H9 (cell line): ENCODE measurements at regions not wholly inside any gene's neighbourhood (a gene's known extent, or its start where the extent isn't known, plus 50 kb on each side); places are given as distances from the start of the nearest gene placed in this dataset.
A peak's percentile ranks its signal among the peaks of the same experiment; 100 is the strongest.
"Not testable (repeated sequence)": the region's sequence is repeated elsewhere in the genome, so short reads cannot be mapped to it uniquely, and the experiment has no call there.

ENCODE experiments used
- DNase-seq: peaks from one replicate; pipeline ENCODE4 v3.0.0-alpha.2; 2017
- H2AFZ ChIP-seq: one replicate; pipeline ENCODE4 v1.6.1; 2013; ENCODE audit warnings: mild to moderate bottlenecking, low read length, control low read depth, moderate library complexity
- H2AK5ac ChIP-seq: 2 replicates; pipeline ENCODE4 v1.6.1; 2013; ENCODE audit warnings: low read length, control low read depth, mixed read lengths; ENCODE audit not compliant: insufficient read length
- H2BK120ac ChIP-seq: one replicate; pipeline ENCODE4 v1.6.1; 2013; ENCODE audit warnings: low read depth, mild to moderate bottlenecking, low read length, control low read depth, inconsistent platforms; ENCODE audit not compliant: poor library complexity, severe bottlenecking
- H2BK12ac ChIP-seq: 2 replicates; pipeline ENCODE4 v1.6.1; 2013; ENCODE audit warnings: low read length, control low read depth, mixed read lengths, low read depth; ENCODE audit not compliant: insufficient read length
- H2BK15ac ChIP-seq: 2 replicates; pipeline ENCODE4 v1.6.1; 2013; ENCODE audit warnings: low read depth, low read length, control low read depth
- H2BK20ac ChIP-seq: one replicate; pipeline ENCODE4 v1.6.1; 2013; ENCODE audit warnings: low read depth, mild to moderate bottlenecking, low read length, control low read depth, inconsistent platforms; ENCODE audit not compliant: poor library complexity, severe bottlenecking
- H2BK5ac ChIP-seq: 2 replicates; pipeline ENCODE4 v1.6.1; 2013; ENCODE audit warnings: low read length, control low read depth, mixed read lengths; ENCODE audit not compliant: insufficient read length
- H3K14ac ChIP-seq: 2 replicates; pipeline ENCODE4 v1.6.1; 2013; ENCODE audit warnings: low read length, control low read depth; ENCODE audit not compliant: insufficient read depth
- H3K18ac ChIP-seq: 2 replicates; pipeline ENCODE4 v1.6.1; 2013; ENCODE audit warnings: low read depth, mild to moderate bottlenecking, mixed read lengths, low read length, control low read depth; ENCODE audit not compliant: insufficient read length
- H3K23ac ChIP-seq: 2 replicates; pipeline ENCODE4 v1.6.1; 2013; ENCODE audit warnings: low read length, control low read depth, mixed read lengths, low read depth; ENCODE audit not compliant: insufficient read length
- H3K23me2 ChIP-seq: 2 replicates; pipeline ENCODE4 v1.6.1; 2013; ENCODE audit warnings: low read depth, mild to moderate bottlenecking, mixed read lengths, low read length, control low read depth; ENCODE audit not compliant: insufficient read length, poor library complexity, severe bottlenecking
- H3K27ac ChIP-seq: 2 replicates; pipeline ENCODE4 v1.5.1; 2013; ENCODE audit warnings: low read length, control low read depth, mixed read lengths, low read depth; ENCODE audit not compliant: insufficient read length
- H3K27me3 ChIP-seq: 2 replicates; pipeline ENCODE4 v1.6.1; 2013; ENCODE audit warnings: low read length, control low read depth, inconsistent platforms; ENCODE audit not compliant: insufficient read depth
- H3K4ac ChIP-seq: 2 replicates; pipeline ENCODE4 v1.6.1; 2013; ENCODE audit warnings: low read depth, mild to moderate bottlenecking, control low read depth, inconsistent platforms, low read length, moderate library complexity
- H3K4me1 ChIP-seq: 2 replicates; pipeline ENCODE4 v1.6.1; 2013; ENCODE audit warnings: low read length, control low read depth, inconsistent platforms; ENCODE audit not compliant: insufficient read depth
- H3K4me2 ChIP-seq: 2 replicates; pipeline ENCODE4 v1.6.1; 2013; ENCODE audit warnings: low read length, control low read depth, mixed read lengths; ENCODE audit not compliant: insufficient read length, insufficient read depth
- H3K56ac ChIP-seq: 2 replicates; pipeline ENCODE4 v1.6.1; 2013; ENCODE audit warnings: low read depth, mild to moderate bottlenecking, mixed read lengths, low read length, control low read depth; ENCODE audit not compliant: insufficient read length
- H3K79me1 ChIP-seq: 2 replicates; pipeline ENCODE4 v1.6.1; 2013; ENCODE audit warnings: low read depth, mild to moderate bottlenecking, moderate library complexity, low read length, control low read depth, inconsistent platforms; ENCODE audit not compliant: insufficient read depth, poor library complexity, severe bottlenecking
- H3K79me2 ChIP-seq: 2 replicates; pipeline ENCODE4 v1.6.1; 2013; ENCODE audit warnings: low read length, control low read depth, inconsistent platforms; ENCODE audit not compliant: insufficient read depth
- H3K9ac ChIP-seq: 2 replicates; pipeline ENCODE4 v1.6.1; 2013; ENCODE audit warnings: low read length, control low read depth, mixed read lengths; ENCODE audit not compliant: insufficient read length; ENCODE audit errors: extremely low read depth
- H3K9me3 ChIP-seq: one replicate; pipeline ENCODE4 v1.6.1; 2013; ENCODE audit warnings: low read depth, low read length, inconsistent platforms; ENCODE audit not compliant: control insufficient read depth
- H3T11ph ChIP-seq: one replicate; pipeline ENCODE4 v1.6.1; 2013; ENCODE audit warnings: mild to moderate bottlenecking, low read length, control low read depth, inconsistent platforms
- H4K20me1 ChIP-seq: one replicate; pipeline ENCODE4 v1.6.1; 2013; ENCODE audit not compliant: control insufficient read depth, insufficient read length, insufficient read depth
- H4K5ac ChIP-seq: 2 replicates; pipeline ENCODE4 v1.6.1; 2013; ENCODE audit warnings: low read depth, mild to moderate bottlenecking, mixed read lengths, low read length, control low read depth; ENCODE audit not compliant: insufficient read length
- H4K8ac ChIP-seq: replicated peaks from 2 replicates; pipeline ENCODE4 v1.6.1; 2013; ENCODE audit warnings: low read length, control low read depth, mixed read lengths, low read depth; ENCODE audit not compliant: insufficient read length
- H4K91ac ChIP-seq: 2 replicates; pipeline ENCODE4 v1.6.1; 2013; ENCODE audit warnings: low read depth, mild to moderate bottlenecking, moderate library complexity, mixed read lengths, low read length, control low read depth; ENCODE audit not compliant: insufficient read length
- H3K27ac Mint-ChIP-seq, 3 experiments: 2 replicates in 2 of 3; 3 replicates in 1 of 3; pipeline ENCODE4 v1.8.0; 2020 to 2021; ENCODE audit warnings: mixed read lengths in 3 of 3, mild to moderate bottlenecking in 1 of 3, moderate library complexity in 1 of 3
- H3K27me3 Mint-ChIP-seq: 2 replicates; pipeline ENCODE4 v1.8.0; 2021; ENCODE audit warnings: low read depth, mild to moderate bottlenecking, moderate library complexity, mixed read lengths
- H3K36me3 Mint-ChIP-seq, 3 experiments: 2 replicates in 2 of 3; 3 replicates in 1 of 3; pipeline ENCODE4 v1.8.0; 2020 to 2021; ENCODE audit warnings: low read depth in 3 of 3, mixed read lengths in 3 of 3; ENCODE audit not compliant: insufficient read depth in 1 of 3
- H3K4me1 Mint-ChIP-seq, 2 experiments: 2 replicates each; pipeline ENCODE4 v1.8.0; 2020; ENCODE audit warnings: mixed read lengths in 2 of 2
- H3K4me3 Mint-ChIP-seq, 2 experiments: 2 replicates in 1 of 2; 3 replicates in 1 of 2; pipeline ENCODE4 v1.8.0; 2020 to 2021; ENCODE audit warnings: mild to moderate bottlenecking in 2 of 2, mixed read lengths in 2 of 2, moderate library complexity in 1 of 2
- H3K9me3 Mint-ChIP-seq, 2 experiments: 2 replicates in 1 of 2; 3 replicates in 1 of 2; pipeline ENCODE4 v1.8.0; 2020; ENCODE audit warnings: mild to moderate bottlenecking in 2 of 2, mixed read lengths in 2 of 2, moderate library complexity in 1 of 2
- WGBS: extraction: QIAGEN DNeasy Blood & Tissue Kit; methylation state at CpG from one replicate; pipeline ENCODE4 v1.1.7; 2013; ENCODE audit warnings: missing lambda C conversion rate, low lambda C conversion rate, mixed read lengths; ENCODE audit not compliant: insufficient read length; ENCODE audit errors: extremely low coverage; 5-methylcytosine and 5-hydroxymethylcytosine counted together
- TF ChIP-seq, protein P1 (sequence below): fragments of 200-600 bp; sonication (generic); conservative IDR thresholded peaks from 3 replicates; pipeline ENCODE4 v1.8.0; 2021; ENCODE audit warnings: antibody characterized with exemption, mild to moderate bottlenecking

DNA sequence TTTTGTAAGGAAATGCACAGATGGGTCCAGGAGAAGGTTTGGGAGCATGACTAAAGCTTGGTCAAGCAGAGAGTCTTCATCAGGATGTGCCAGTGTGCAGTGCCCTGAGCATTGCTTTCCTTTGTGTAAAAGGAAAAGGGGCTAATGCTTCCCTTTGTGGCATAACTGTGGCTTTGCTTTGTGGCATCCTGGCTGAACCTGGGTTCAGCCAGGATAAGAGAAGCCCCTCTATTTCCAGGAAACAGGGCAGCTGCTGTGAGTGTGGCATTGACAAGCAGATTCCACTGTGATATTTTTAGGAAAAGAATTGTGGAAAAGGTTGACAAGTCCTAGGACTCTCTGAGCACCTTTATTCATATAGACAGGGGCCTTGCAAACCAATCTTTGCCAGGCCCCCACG lies 193.4 kb upstream of the CXCL12 start:
- no peak overlapping the region for H3K56ac ChIP-seq
- no peak overlapping the region for H2BK12ac ChIP-seq
- no peak overlapping the region for H3K4me2 ChIP-seq
- H2AFZ ChIP-seq: no peak overlapping the region
- H3K23ac ChIP-seq: no peak overlapping the region
- H3K14ac ChIP-seq: no peak overlapping the region
- WGBS: no CpG with 5 or more reads among the region's 1 CpG
- no peak overlapping the region for H4K8ac ChIP-seq
- Mint-ChIP-seq H3K27me3 (no peaks in the 10 kb centered on the region), H3K27ac (peak overlapping the region in 1 of 3 experiments; percentile 12; a peak in 1 of 7 replicates), H3K4me3 (no peak overlapping the region), H3K36me3 (no peaks in the 10 kb centered on the region), H3K4me1 (no peaks in the 10 kb centered on the region), H3K9me3 (no peaks in the 10 kb centered on the region)
- H2BK15ac ChIP-seq: no peak overlapping the region
- no peak overlapping the region for H3K9ac ChIP-seq
- no peak overlapping the region for H4K5ac ChIP-seq
- H3K4me1 ChIP-seq: no peaks in the 10 kb centered on the region
- no peaks in the 10 kb centered on the region for H3K79me1 ChIP-seq
- no peaks in the 10 kb centered on the region for H4K20me1 ChIP-seq
- no peak for DNase-seq
- H3K18ac ChIP-seq: no peak overlapping the region
- no peak overlapping the region for H2BK20ac ChIP-seq
- H2BK5ac ChIP-seq: no peak overlapping the region
- no peaks in the 10 kb centered on the region for H3K27me3 ChIP-seq
- no peak overlapping the region for H3T11ph ChIP-seq
- H3K4ac ChIP-seq: no peak overlapping the region
- no peak overlapping the region for H2AK5ac ChIP-seq
- no peak overlapping the region for H3K27ac ChIP-seq
- no peaks in the 10 kb centered on the region for H3K9me3 ChIP-seq
- no peak overlapping the region for H2BK120ac ChIP-seq
- H3K79me2 ChIP-seq: no peaks in the 10 kb centered on the region
- H4K91ac ChIP-seq: no peak overlapping the region
- no peaks in the 10 kb centered on the region for H3K23me2 ChIP-seq
- TF ChIP-seq, protein P1, sequence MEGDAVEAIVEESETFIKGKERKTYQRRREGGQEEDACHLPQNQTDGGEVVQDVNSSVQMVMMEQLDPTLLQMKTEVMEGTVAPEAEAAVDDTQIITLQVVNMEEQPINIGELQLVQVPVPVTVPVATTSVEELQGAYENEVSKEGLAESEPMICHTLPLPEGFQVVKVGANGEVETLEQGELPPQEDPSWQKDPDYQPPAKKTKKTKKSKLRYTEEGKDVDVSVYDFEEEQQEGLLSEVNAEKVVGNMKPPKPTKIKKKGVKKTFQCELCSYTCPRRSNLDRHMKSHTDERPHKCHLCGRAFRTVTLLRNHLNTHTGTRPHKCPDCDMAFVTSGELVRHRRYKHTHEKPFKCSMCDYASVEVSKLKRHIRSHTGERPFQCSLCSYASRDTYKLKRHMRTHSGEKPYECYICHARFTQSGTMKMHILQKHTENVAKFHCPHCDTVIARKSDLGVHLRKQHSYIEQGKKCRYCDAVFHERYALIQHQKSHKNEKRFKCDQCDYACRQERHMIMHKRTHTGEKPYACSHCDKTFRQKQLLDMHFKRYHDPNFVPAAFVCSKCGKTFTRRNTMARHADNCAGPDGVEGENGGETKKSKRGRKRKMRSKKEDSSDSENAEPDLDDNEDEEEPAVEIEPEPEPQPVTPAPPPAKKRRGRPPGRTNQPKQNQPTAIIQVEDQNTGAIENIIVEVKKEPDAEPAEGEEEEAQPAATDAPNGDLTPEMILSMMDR: no peak

DNA sequence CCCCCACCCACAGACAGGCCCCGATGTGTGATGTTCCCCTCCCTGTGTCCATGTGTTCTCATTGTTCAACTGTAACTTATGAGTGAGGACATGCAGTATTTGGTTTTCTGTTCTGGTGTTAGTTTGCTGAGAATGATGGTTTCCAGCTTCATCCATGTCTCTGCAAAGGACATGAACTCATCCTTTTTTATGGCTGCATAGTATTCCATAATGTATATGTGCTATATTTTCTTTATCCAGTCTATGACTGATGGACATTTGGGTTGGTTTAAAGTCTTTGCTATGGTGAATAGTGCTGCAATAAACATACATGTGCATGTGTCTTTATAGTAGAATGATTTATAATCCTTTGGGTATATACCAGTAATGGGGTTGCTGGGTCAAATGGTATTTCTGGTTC lies 194.1 kb upstream of the CXCL12 start:
- H3K4me3 Mint-ChIP-seq, H2BK15ac ChIP-seq, H3T11ph ChIP-seq, H3K27me3 ChIP-seq, H2BK120ac ChIP-seq, H3K27me3 Mint-ChIP-seq, H3K27ac Mint-ChIP-seq, H3K18ac ChIP-seq, H2AFZ ChIP-seq, H3K27ac ChIP-seq, DNase-seq, H2AK5ac ChIP-seq, H4K8ac ChIP-seq, H4K20me1 ChIP-seq, H3K4me1 ChIP-seq, H3K4me1 Mint-ChIP-seq, H3K79me1 ChIP-seq, H3K9me3 ChIP-seq, H3K36me3 Mint-ChIP-seq, H3K14ac ChIP-seq, H2BK20ac ChIP-seq, H3K9me3 Mint-ChIP-seq, H3K23me2 ChIP-seq, H3K4me2 ChIP-seq, H3K9ac ChIP-seq, H2BK5ac ChIP-seq, H4K5ac ChIP-seq, H3K4ac ChIP-seq, H3K56ac ChIP-seq, H3K23ac ChIP-seq, H4K91ac ChIP-seq, H3K79me2 ChIP-seq, H2BK12ac ChIP-seq: not testable (repeated sequence)
- no CpG with 5 or more reads among the region's 1 CpG for WGBS
